SK-N-SH (cell line): ENCODE measurements at regions not wholly inside any gene's neighbourhood (a gene's known extent, or its start where the extent isn't known, plus 50 kb on each side); places are given as distances from the start of the nearest gene placed in this dataset.

Experiments used
- CTCF ChIA-PET: fragments of 300-600, 350-600 bp; formaldehyde crosslinking; extraction: SDS; loops from one replicate; lab custom pipeline; 2021; lab: Yijun Ruan, JAX
- POLR2A ChIA-PET: fragments of 350-600 bp; sonication (Branson Sonifier 250); formaldehyde crosslinking; extraction: SDS; loops from one replicate; lab custom pipeline; 2020; ENCODE audit warnings: antibody characterized with exemption, inconsistent platforms; lab: Yijun Ruan, JAX
- DNase-seq: peaks from one replicate; pipeline ENCODE4 v3.0.0; 2012
- H2AFZ ChIP-seq: fragments of 200-600 bp; sonication (generic); 2 replicates; pipeline ENCODE4 v1.8.1; 2016; ENCODE audit warnings: antibody characterized with exemption, mild to moderate bottlenecking, low read depth
- H3F3A ChIP-seq: fragments of 200-600 bp; sonication (generic); replicated peaks from 2 replicates; pipeline ENCODE3; 2016; ENCODE audit warnings: antibody characterized with exemption, mild to moderate bottlenecking; ENCODE audit not compliant: insufficient read depth
- H3K27ac ChIP-seq, 2 experiments: fragments of 200-500 bp in 1 of 2; fragments of 200-600 bp in 1 of 2; sonication (Bioruptor generic) in 1 of 2; sonication (generic), shearing (Covaris generic) in 1 of 2; 2 replicates each; pipeline versions ENCODE4 v1.5.1 to v1.6.1; 2014 to 2016; ENCODE audit warnings: low read depth in 2 of 2, inconsistent platforms in 1 of 2, low read length in 1 of 2, mild to moderate bottlenecking in 1 of 2, mixed read lengths in 1 of 2
- H3K27me3 ChIP-seq: fragments of 200-600 bp; sonication (generic), shearing (Covaris generic); 2 replicates; pipeline ENCODE4 v1.6.1; 2016; ENCODE audit warnings: mixed run types; ENCODE audit not compliant: insufficient read depth
- H3K36me3 ChIP-seq, 2 experiments: fragments of 200-500 bp in 1 of 2; fragments of 200-600 bp in 1 of 2; sonication (Bioruptor generic) in 1 of 2; sonication (generic) in 1 of 2; replicated peaks in 1 of 2; 2 replicates each; pipeline versions ENCODE3 to v1.5.1; 2014 to 2016; ENCODE audit warnings: low read length in 1 of 2, mild to moderate bottlenecking in 1 of 2; ENCODE audit not compliant: insufficient read depth in 2 of 2, control insufficient read depth in 1 of 2
- H3K4me1 ChIP-seq, 2 experiments: fragments of 200-500 bp in 1 of 2; fragments of 200-600 bp in 1 of 2; sonication (Bioruptor generic) in 1 of 2; sonication (generic), shearing (Covaris generic) in 1 of 2; 2 replicates each; pipeline versions ENCODE4 v1.5.1 to v1.6.1; 2014 to 2016; ENCODE audit warnings: low read depth in 1 of 2, low read length in 1 of 2, mixed run types in 1 of 2; ENCODE audit not compliant: insufficient read depth in 2 of 2, control insufficient read depth in 1 of 2
- H3K4me2 ChIP-seq: fragments of 200-600 bp; sonication (generic), shearing (Covaris generic); 2 replicates; pipeline ENCODE4 v1.6.1; 2017; ENCODE audit warnings: mixed run types
- H3K4me3 ChIP-seq, 2 experiments: fragments of 200-500 bp in 1 of 2; fragments of 200-600 bp in 1 of 2; sonication (Bioruptor generic) in 1 of 2; sonication (generic), shearing (Covaris generic) in 1 of 2; 2 replicates each; pipeline versions ENCODE4 v1.5.1 to v1.8.1; 2014 to 2016; ENCODE audit warnings: low read depth in 2 of 2, inconsistent platforms in 1 of 2, low read length in 1 of 2, mild to moderate bottlenecking in 1 of 2, mixed read lengths in 1 of 2, moderate library complexity in 1 of 2
- H3K79me2 ChIP-seq: fragments of 200-600 bp; sonication (generic); 2 replicates; pipeline ENCODE4 v1.8.1; 2017; ENCODE audit warnings: mild to moderate bottlenecking; ENCODE audit not compliant: insufficient read depth
- H3K9ac ChIP-seq: fragments of 200-600 bp; sonication (generic); 2 replicates; pipeline ENCODE4 v1.6.1; 2017; ENCODE audit warnings: mixed run types
- H3K9me2 ChIP-seq: fragments of 200-600 bp; sonication (generic); 2 replicates; pipeline ENCODE4 v1.6.1; 2017; ENCODE audit warnings: mixed run types
- H3K9me3 ChIP-seq: fragments of 200-600 bp; sonication (generic); 2 replicates; pipeline ENCODE4 v1.6.1; 2017; ENCODE audit warnings: mixed run types, mild to moderate bottlenecking, moderate library complexity
- H4K20me1 ChIP-seq: fragments of 200-600 bp; sonication (generic); 2 replicates; pipeline ENCODE4 v1.6.1; 2017; ENCODE audit warnings: mild to moderate bottlenecking, mixed run types; ENCODE audit not compliant: insufficient read depth
- CHD2 ChIP-seq: fragments of 150-350 bp; IDR thresholded peaks from 2 replicates; pipeline ENCODE4 v1.6.1; 2018; ENCODE audit warnings: low read length; ENCODE audit not compliant: partially characterized antibody
- EP300 ChIP-seq, 2 experiments: IDR thresholded peaks; 2 replicates each; pipeline versions ENCODE4 v1.4.0 to v1.6.1; 2012; ENCODE audit warnings: borderline replicate concordance in 1 of 2, low read depth in 1 of 2, low read length in 1 of 2
- EZH2phosphoT487 ChIP-seq: fragments of 200-600 bp; sonication (generic); IDR thresholded peaks from 2 replicates; pipeline ENCODE4 v1.6.1; 2017; ENCODE audit warnings: low read depth, mixed run types, mild to moderate bottlenecking, antibody characterized with exemption, moderate library complexity, borderline replicate concordance
- FOXJ3 ChIP-seq: sonication (generic); formaldehyde crosslinking; IDR thresholded peaks from 2 replicates; pipeline ENCODE4 v1.5.1; 2020; ENCODE audit warnings: mild to moderate bottlenecking, missing genetic modification reagents
- FOXM1 ChIP-seq: IDR thresholded peaks from 2 replicates; pipeline ENCODE4 v1.4.0; 2012; ENCODE audit warnings: low read depth, mild to moderate bottlenecking
- GABPA ChIP-seq: IDR thresholded peaks from 2 replicates; pipeline ENCODE4 v1.4.0; 2012; ENCODE audit warnings: low read depth, mild to moderate bottlenecking
- GATA2 ChIP-seq: sonication (generic); formaldehyde crosslinking; IDR thresholded peaks from 2 replicates; pipeline ENCODE4 v1.5.0; 2020; ENCODE audit warnings: mild to moderate bottlenecking, missing genetic modification reagents
- MEF2A ChIP-seq: IDR thresholded peaks from 2 replicates; pipeline ENCODE4 v1.4.0; 2012; ENCODE audit warnings: low read depth, borderline replicate concordance
- POLR2AphosphoS5 ChIP-seq: IDR thresholded peaks from 2 replicates; pipeline ENCODE4 v1.6.1; 2012; ENCODE audit warnings: low read depth, low read length
- RFX5 ChIP-seq: IDR thresholded peaks from 2 replicates; pipeline ENCODE4 v1.6.1; 2012; ENCODE audit warnings: mild to moderate bottlenecking, improper control_type of control experiment, low read length
- RXRA ChIP-seq: IDR thresholded peaks from 2 replicates; pipeline ENCODE4 v1.4.0; 2012; ENCODE audit warnings: low read depth, mild to moderate bottlenecking, borderline replicate concordance
- SIN3A ChIP-seq: IDR thresholded peaks from 2 replicates; pipeline ENCODE4 v1.6.1; 2012; ENCODE audit warnings: low read depth, mild to moderate bottlenecking, low read length, moderate library complexity, borderline replicate concordance
- TAF1 ChIP-seq: IDR thresholded peaks from 2 replicates; pipeline ENCODE4 v1.6.1; 2012; ENCODE audit warnings: low read depth, mild to moderate bottlenecking, low read length, moderate library complexity, borderline replicate concordance
- TEAD4 ChIP-seq: IDR thresholded peaks from 2 replicates; pipeline ENCODE4 v1.4.0; 2012; ENCODE audit warnings: mild to moderate bottlenecking, borderline replicate concordance; ENCODE audit not compliant: insufficient read depth
- YY1 ChIP-seq: IDR thresholded peaks from 2 replicates; pipeline ENCODE4 v1.4.0; 2012; ENCODE audit warnings: low read depth, mild to moderate bottlenecking
- WGBS: methylation state at CpG from one replicate; pipeline ENCODE4 v1.1.6; 2017; ENCODE audit warnings: low lambda C conversion rate; 5-methylcytosine and 5-hydroxymethylcytosine counted together
- TF ChIP-seq, protein P1 (sequence below): IDR thresholded peaks from 2 replicates; pipeline ENCODE4 v1.4.0; 2012; ENCODE audit warnings: low read depth
- TF ChIP-seq, protein P2 (sequence below): fragments of 150-350 bp; IDR thresholded peaks from 2 replicates; pipeline ENCODE4 v1.6.1; 2017; ENCODE audit warnings: antibody characterized with exemption, low read length, low read depth, borderline replicate concordance
- TF ChIP-seq, protein P3 (sequence below): IDR thresholded peaks from 2 replicates; pipeline ENCODE4 v1.4.0; 2012; ENCODE audit warnings: low read depth, borderline replicate concordance
- TF ChIP-seq, protein P4 (sequence below): fragments of 200-600 bp; sonication (generic); IDR thresholded peaks from 2 replicates; pipeline ENCODE4 v1.6.1; 2017; ENCODE audit warnings: antibody characterized with exemption, mild to moderate bottlenecking, moderate library complexity
- TF ChIP-seq, protein P5 (sequence below): IDR thresholded peaks from 2 replicates; pipeline ENCODE4 v1.4.0; 2012; ENCODE audit warnings: low read depth, borderline replicate concordance

DNA sequence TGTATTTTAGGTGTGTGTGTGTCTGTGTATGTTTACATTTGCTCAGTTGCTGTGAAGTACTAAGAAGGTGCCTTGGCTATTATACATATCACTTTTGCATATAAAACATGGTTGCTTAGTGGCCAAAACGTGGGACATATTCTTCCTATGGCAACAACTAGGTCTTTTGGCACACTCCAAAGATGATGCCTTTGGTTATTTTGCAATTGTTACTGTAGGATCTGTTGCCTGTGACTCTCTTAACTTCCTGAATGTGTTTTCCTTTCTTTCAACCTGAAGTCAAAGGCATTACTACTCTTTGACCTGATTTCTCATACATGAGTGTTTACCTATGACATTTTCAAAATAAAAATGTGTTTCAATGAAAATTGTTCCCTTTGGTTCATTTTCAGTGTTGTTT is 160.5 kb downstream of the UBE2E3 start:
- Histone ChIP-seq H3K4me1 (no peaks in the 10 kb centered on the region; a peak in 1 of 4 replicates), H3K4me3 (no peak overlapping the region), H3K9me3 (no peaks in the 10 kb centered on the region)
- DNase-seq: no peak
- TF ChIP-seq TAF1 (no peak), FOXJ3 (CRISPR knock-in tag) (no peak), YY1 (no peak)
- TF ChIP-seq, protein P1, sequence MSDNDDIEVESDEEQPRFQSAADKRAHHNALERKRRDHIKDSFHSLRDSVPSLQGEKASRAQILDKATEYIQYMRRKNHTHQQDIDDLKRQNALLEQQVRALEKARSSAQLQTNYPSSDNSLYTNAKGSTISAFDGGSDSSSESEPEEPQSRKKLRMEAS: no peak
- TF ChIP-seq, all 33 proteins: peak for 0
- no peak overlapping the region for H3K9ac ChIP-seq
- H3K36me3 ChIP-seq: no peaks in the 10 kb centered on the region
- no peaks in the 10 kb centered on the region for H3K9me2 ChIP-seq
- no peaks in the 10 kb centered on the region for H3F3A ChIP-seq
- H2AFZ ChIP-seq: no peak overlapping the region
- no peak overlapping the region for H3K27ac ChIP-seq
- CTCF ChIA-PET: interaction anchor here (1.3 kb wide), 1 partner anchor 9 kb away, joined by 4 read pairs; no protein-coding TSS in a partner anchor
- no peak overlapping the region for H3K4me2 ChIP-seq
- H3K27me3 ChIP-seq: no peaks in the 10 kb centered on the region
- no peaks in the 10 kb centered on the region for H4K20me1 ChIP-seq
- POLR2A ChIA-PET: no interaction called here
- 35% methylated on average over 1 of the region's 1 CpG for WGBS
- H3K79me2 ChIP-seq: no peaks in the 10 kb centered on the region

DNA sequence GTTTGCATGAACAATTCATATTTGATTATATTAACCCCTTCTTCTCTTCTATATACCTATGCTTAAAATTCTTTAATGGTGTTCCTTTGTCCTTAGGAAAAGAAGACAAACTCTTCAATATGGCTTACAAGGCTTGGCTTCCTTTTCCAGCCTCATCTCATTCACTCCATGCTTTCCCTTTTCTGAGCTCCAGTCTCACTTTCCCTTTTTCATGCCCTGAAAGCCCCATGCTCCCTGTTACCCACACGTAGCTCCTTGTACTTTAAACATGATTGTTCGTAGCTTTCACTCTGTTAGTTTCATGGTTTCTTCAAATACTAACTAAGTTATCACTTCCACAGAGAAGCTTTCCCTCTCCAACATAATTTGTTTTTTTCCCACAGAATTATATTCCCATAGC is 161.3 kb downstream of the UBE2E3 start:
- H3K27ac ChIP-seq: no peak overlapping the region
- no peaks in the 10 kb centered on the region for H3K9me3 ChIP-seq
- H3F3A ChIP-seq: no peaks in the 10 kb centered on the region
- no peak overlapping the region for H2AFZ ChIP-seq
- ChIA-PET CTCF (interaction anchor here (1.3 kb wide), 1 partner anchor 10 kb away, joined by 4 read pairs; no protein-coding TSS in a partner anchor), POLR2A (no interaction called here)
- no peak overlapping the region for H3K9ac ChIP-seq
- no peak overlapping the region for H3K4me2 ChIP-seq
- no peaks in the 10 kb centered on the region for H4K20me1 ChIP-seq
- no peaks in the 10 kb centered on the region for H3K36me3 ChIP-seq
- no peaks in the 10 kb centered on the region for H3K79me2 ChIP-seq
- no peaks in the 10 kb centered on the region; a peak in 1 of 4 replicates for H3K4me1 ChIP-seq
- H3K4me3 ChIP-seq: no peak overlapping the region
- H3K27me3 ChIP-seq: no peaks in the 10 kb centered on the region
- H3K9me2 ChIP-seq: no peaks in the 10 kb centered on the region
- TF ChIP-seq GABPA (no peak), CHD2 (no peak), YY1 (no peak), MEF2A (no peak), EP300 (IDR thresholded peaks at IDR 0.05; ENCODE audit: borderline replicate concordance in 1 of 2, low read depth in 1 of 2, low read length in 1 of 2) (no peak), TEAD4 (no peak), EZH2phosphoT487 (no peak), GATA2 (CRISPR knock-in tag) (no peak), RXRA (no peak), POLR2AphosphoS5 (no peak), SIN3A (no peak), FOXM1 (no peak), RFX5 (no peak)
- TF ChIP-seq, protein P2, sequence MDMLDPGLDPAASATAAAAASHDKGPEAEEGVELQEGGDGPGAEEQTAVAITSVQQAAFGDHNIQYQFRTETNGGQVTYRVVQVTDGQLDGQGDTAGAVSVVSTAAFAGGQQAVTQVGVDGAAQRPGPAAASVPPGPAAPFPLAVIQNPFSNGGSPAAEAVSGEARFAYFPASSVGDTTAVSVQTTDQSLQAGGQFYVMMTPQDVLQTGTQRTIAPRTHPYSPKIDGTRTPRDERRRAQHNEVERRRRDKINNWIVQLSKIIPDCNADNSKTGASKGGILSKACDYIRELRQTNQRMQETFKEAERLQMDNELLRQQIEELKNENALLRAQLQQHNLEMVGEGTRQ: no peak
- TF ChIP-seq, protein P3, sequence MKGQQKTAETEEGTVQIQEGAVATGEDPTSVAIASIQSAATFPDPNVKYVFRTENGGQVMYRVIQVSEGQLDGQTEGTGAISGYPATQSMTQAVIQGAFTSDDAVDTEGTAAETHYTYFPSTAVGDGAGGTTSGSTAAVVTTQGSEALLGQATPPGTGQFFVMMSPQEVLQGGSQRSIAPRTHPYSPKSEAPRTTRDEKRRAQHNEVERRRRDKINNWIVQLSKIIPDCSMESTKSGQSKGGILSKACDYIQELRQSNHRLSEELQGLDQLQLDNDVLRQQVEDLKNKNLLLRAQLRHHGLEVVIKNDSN: no peak
- TF ChIP-seq, protein P4, sequence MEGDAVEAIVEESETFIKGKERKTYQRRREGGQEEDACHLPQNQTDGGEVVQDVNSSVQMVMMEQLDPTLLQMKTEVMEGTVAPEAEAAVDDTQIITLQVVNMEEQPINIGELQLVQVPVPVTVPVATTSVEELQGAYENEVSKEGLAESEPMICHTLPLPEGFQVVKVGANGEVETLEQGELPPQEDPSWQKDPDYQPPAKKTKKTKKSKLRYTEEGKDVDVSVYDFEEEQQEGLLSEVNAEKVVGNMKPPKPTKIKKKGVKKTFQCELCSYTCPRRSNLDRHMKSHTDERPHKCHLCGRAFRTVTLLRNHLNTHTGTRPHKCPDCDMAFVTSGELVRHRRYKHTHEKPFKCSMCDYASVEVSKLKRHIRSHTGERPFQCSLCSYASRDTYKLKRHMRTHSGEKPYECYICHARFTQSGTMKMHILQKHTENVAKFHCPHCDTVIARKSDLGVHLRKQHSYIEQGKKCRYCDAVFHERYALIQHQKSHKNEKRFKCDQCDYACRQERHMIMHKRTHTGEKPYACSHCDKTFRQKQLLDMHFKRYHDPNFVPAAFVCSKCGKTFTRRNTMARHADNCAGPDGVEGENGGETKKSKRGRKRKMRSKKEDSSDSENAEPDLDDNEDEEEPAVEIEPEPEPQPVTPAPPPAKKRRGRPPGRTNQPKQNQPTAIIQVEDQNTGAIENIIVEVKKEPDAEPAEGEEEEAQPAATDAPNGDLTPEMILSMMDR: no peak
- TF ChIP-seq, protein P5, sequence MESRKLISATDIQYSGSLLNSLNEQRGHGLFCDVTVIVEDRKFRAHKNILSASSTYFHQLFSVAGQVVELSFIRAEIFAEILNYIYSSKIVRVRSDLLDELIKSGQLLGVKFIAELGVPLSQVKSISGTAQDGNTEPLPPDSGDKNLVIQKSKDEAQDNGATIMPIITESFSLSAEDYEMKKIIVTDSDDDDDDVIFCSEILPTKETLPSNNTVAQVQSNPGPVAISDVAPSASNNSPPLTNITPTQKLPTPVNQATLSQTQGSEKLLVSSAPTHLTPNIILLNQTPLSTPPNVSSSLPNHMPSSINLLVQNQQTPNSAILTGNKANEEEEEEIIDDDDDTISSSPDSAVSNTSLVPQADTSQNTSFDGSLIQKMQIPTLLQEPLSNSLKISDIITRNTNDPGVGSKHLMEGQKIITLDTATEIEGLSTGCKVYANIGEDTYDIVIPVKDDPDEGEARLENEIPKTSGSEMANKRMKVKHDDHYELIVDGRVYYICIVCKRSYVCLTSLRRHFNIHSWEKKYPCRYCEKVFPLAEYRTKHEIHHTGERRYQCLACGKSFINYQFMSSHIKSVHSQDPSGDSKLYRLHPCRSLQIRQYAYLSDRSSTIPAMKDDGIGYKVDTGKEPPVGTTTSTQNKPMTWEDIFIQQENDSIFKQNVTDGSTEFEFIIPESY: no peak
- WGBS: 79% methylated on average over 2 of the region's 2 CpGs
- DNase-seq: no peak
